Gastrocnemius medialis (tissue), 4 donors: ENCODE measurements at regions not wholly inside any gene's neighbourhood (a gene's known extent, or its start where the extent isn't known, plus 50 kb on each side); places are given as distances from the start of the nearest gene placed in this dataset.

ENCODE experiments used
- ATAC-seq, 2 donors: fragments of 150-250 bp; one replicate each; pipeline ENCODE4 v1.9.1; 2016
- DNase-seq, 2 donors: peaks; one replicate each; pipeline ENCODE4 v3.0.0-alpha.2; 2019
- H3K27ac ChIP-seq, 4 donors: fragments of 200-600 bp; sonication (generic); 1 replicate in 1 of 4; 2 replicates in 3 of 4; pipeline ENCODE4 v1.5.1; 2016 to 2018; ENCODE audit warnings: mild to moderate bottlenecking in 2 of 4, moderate library complexity in 1 of 4
- H3K27me3 ChIP-seq, 3 donors: fragments of 200-600 bp; sonication (generic) in 2 of 3; 1 replicate in 1 of 3; 2 replicates in 2 of 3; pipeline versions ENCODE4 v1.5.1 to v1.6.0; 2016 to 2019; ENCODE audit warnings: mild to moderate bottlenecking in 1 of 3, moderate library complexity in 1 of 3
- H3K36me3 ChIP-seq, 2 donors: fragments of 200-600 bp; sonication (generic) in 1 of 2; one replicate each; pipeline ENCODE4 v1.5.1; 2017 to 2018
- H3K4me1 ChIP-seq, 2 donors: fragments of 200-600 bp; sonication (generic) in 1 of 2; one replicate each; pipeline ENCODE4 v1.5.1; 2016 to 2017; ENCODE audit warnings: mild to moderate bottlenecking in 2 of 2
- H3K4me3 ChIP-seq, 4 donors: fragments of 200-600 bp; sonication (generic) in 3 of 4; 1 replicate in 1 of 4; 2 replicates in 3 of 4; pipeline ENCODE4 v1.5.1; 2016 to 2019; ENCODE audit warnings: mild to moderate bottlenecking in 2 of 4
- H3K9me3 ChIP-seq, 3 donors: fragments of 200-600 bp; sonication (generic) in 2 of 3; 1 replicate in 1 of 3; 2 replicates in 2 of 3; pipeline ENCODE4 v1.5.1; 2016 to 2019
- POLR2A ChIP-seq, 2 donors: fragments of 450-650 bp; IDR thresholded peaks; one replicate each; pipeline ENCODE4 v1.6.1; 2017; ENCODE audit warnings: antibody characterized with exemption in 2 of 2, mild to moderate bottlenecking in 2 of 2, moderate library complexity in 2 of 2
- in situ Hi-C, 4 donors: fragments of 200-750 bp; cut with MboI; loops; one replicate each; pipeline versions ENCODE4 v1.15.0 to v1.8.0; 2017; ENCODE audit warnings: low sequenced_read_pairs in 4 of 4
- intact Hi-C: fragments of 100-400 bp; cut with DNase I; formaldehyde crosslinking; loops from one replicate; pipeline ENCODE4 v1.15.1; 2023; ENCODE audit warnings: low total_unique reads
- TF ChIP-seq, protein P1 (sequence below), 5 experiments: fragments of 450-650 bp in 3 of 5; fragments of 200-600 bp in 2 of 5; sonication (generic) in 2 of 5; IDR thresholded peaks in 4 of 5; conservative IDR thresholded peaks in 1 of 5; 1 replicate in 4 of 5; 2 replicates in 1 of 5; pipeline ENCODE4 v1.5.1; 2016 to 2019; ENCODE audit warnings: antibody characterized with exemption in 5 of 5, mild to moderate bottlenecking in 3 of 5, moderate library complexity in 3 of 5

DNA sequence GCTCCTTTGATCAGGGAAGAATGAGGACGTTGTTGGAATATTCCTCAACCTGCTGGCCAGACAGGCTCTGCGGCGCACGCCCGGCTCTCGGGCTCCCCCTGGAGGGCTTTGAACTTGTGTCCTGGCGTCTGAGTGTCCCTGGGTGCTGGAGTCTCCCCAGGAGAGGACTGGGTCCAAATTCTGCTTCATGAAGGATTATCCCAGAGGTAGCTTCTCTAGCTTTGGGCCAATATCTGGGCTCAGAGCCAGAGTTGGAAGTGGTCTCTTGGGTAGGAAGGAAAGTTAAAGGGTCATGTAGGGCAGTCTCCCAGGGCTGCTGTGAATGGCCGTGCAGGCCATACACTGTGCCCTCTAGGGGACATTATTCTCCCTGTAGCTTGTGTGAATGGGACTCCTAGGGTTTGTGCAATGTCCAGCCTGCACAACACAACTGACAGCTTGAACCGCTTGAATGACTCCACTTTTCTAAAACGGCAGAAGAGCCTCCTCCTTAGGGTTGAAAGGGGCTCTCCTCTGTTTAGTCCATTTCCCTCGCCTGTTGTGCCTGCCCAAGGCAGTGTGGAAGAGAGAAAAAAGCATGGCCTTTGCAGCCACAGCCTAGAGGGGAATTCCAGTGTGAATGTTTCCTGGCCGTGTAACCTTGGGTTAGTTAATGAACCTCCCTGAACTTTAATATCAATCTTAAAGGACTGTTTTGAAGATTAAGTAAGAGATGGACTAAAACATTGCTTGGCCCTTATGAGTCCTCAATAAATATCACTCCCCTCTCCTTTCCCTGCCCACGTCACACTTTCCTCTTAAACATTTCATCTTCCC lies 111.2 kb upstream of the THY1 start:
- Histone ChIP-seq H3K27me3 (no peaks in the 10 kb centered on the region), H3K27ac (no peak overlapping the region), H3K36me3 (no peaks in the 10 kb centered on the region), H3K4me3 (no peak overlapping the region), H3K9me3 (no peaks in the 10 kb centered on the region), H3K4me1 (no peaks in the 10 kb centered on the region)
- DNase-seq (peak in 1 of 2 donors; percentile 29), ATAC-seq (peak; percentile 63 to 81)
- in situ Hi-C loops (loop anchor here in 2 of 4 donors (5.0 to 10.0 kb wide), 2 partner anchors 49 to 52 kb away; no protein-coding TSS in a partner anchor), intact Hi-C loops (loop anchor here (2.0 kb wide), 1 partner anchor 53 kb away; no protein-coding TSS in a partner anchor)
- no peak for TF ChIP-seq POLR2A (IDR thresholded peaks at IDR 0.05)
- TF ChIP-seq, protein P1, sequence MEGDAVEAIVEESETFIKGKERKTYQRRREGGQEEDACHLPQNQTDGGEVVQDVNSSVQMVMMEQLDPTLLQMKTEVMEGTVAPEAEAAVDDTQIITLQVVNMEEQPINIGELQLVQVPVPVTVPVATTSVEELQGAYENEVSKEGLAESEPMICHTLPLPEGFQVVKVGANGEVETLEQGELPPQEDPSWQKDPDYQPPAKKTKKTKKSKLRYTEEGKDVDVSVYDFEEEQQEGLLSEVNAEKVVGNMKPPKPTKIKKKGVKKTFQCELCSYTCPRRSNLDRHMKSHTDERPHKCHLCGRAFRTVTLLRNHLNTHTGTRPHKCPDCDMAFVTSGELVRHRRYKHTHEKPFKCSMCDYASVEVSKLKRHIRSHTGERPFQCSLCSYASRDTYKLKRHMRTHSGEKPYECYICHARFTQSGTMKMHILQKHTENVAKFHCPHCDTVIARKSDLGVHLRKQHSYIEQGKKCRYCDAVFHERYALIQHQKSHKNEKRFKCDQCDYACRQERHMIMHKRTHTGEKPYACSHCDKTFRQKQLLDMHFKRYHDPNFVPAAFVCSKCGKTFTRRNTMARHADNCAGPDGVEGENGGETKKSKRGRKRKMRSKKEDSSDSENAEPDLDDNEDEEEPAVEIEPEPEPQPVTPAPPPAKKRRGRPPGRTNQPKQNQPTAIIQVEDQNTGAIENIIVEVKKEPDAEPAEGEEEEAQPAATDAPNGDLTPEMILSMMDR (IDR thresholded peaks at IDR 0.05 in 4 of 5, conservative IDR thresholded peaks at IDR 0.05 in 1 of 5), result peak; percentile 15 to 83 (median 69)

DNA sequence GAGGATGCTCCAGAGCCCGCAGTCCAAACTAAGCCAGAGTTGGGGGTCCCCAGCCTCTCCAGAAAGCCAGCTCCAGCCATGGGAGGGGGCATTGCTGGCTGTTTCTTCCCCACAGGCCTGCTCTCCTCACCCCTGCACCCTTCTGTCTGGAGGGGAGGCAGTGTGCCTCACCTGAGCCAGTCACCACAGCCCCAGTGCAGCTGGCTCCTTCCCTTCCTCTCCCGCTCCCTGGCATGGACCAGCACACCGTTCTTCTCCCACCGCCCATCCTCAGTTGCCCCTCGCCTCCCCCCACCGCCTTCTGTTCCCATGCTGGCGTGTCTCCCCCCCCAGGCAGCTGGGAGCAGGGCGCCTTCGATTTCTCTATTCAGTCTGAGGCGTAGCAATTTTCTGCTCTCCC lies 110.5 kb upstream of the THY1 start:
- no peaks in the 10 kb centered on the region for H3K27me3 ChIP-seq
- H3K4me3 ChIP-seq, result no peak overlapping the region
- no peak for ATAC-seq
- no peak for DNase-seq
- H3K27ac ChIP-seq, result no peak overlapping the region
- H3K9me3 ChIP-seq, result no peaks in the 10 kb centered on the region
- no peaks in the 10 kb centered on the region for H3K4me1 ChIP-seq
- TF ChIP-seq POLR2A (IDR thresholded peaks at IDR 0.05), result no peak
- in situ Hi-C loops, result loop anchor here in 2 of 4 donors (5.0 to 10.0 kb wide), 2 partner anchors 49 to 51 kb away; no protein-coding TSS in a partner anchor
- intact Hi-C loops, result loop anchor here (2.0 kb wide), 1 partner anchor 53 kb away; no protein-coding TSS in a partner anchor
- H3K36me3 ChIP-seq, result no peaks in the 10 kb centered on the region

DNA sequence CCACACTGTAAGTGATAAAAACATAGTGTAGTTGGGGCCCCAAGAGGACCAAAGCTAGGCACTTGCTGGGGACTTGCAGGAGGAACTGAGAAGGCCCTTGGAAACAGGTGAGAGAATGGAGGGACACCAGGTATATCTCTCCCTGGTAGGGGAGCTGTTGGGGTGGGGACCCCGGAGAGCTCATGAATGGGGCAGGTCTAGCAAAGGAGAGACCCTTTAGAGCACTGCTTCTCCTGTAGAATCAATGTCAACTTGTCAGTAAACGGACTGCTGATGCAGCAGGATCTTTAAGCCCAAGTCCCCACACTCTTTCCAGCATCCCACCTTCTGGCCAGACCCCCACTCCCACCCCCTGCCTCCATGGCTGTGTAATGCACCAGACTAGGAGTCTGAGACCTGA lies 109.6 kb upstream of the THY1 start:
- intact Hi-C loops (loop anchor here (2.0 kb wide), 1 partner anchor 52 kb away; no protein-coding TSS in a partner anchor), in situ Hi-C loops (loop anchor here in 2 of 4 donors (5.0 to 10.0 kb wide), 2 partner anchors 48 to 50 kb away; no protein-coding TSS in a partner anchor)
- no peak overlapping the region for H3K4me3 ChIP-seq
- H3K4me1 ChIP-seq, result no peaks in the 10 kb centered on the region
- H3K27me3 ChIP-seq, result no peaks in the 10 kb centered on the region
- ATAC-seq (no peak), DNase-seq (no peak)
- no peak overlapping the region for H3K27ac ChIP-seq
- H3K9me3 ChIP-seq, result no peaks in the 10 kb centered on the region
- TF ChIP-seq, protein P1 (IDR thresholded peaks at IDR 0.05 in 4 of 5, conservative IDR thresholded peaks at IDR 0.05 in 1 of 5), result no peak
- TF ChIP-seq POLR2A (IDR thresholded peaks at IDR 0.05), result no peak
- H3K36me3 ChIP-seq, result no peaks in the 10 kb centered on the region

DNA sequence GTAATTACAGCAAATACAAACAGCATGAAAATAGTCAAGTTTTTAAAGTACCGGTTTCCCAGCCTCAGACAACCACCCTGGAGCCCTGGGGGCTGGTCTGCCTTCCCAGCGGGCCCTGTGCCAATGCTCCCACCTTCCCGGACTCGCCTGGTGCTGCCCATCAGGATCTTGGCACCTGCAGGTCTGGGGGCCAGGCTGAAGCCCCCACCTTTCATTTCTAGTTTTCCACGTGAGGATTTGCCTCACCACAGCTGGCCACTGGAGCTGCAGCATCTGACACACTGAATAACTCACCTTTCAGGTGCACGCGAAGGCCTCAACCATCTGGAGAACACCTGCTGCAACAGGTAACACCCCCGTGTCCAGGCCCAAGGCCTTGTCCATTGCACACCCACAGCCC lies 108.7 kb upstream of the THY1 start:
- Histone ChIP-seq H3K36me3 (no peaks in the 10 kb centered on the region), H3K4me1 (no peaks in the 10 kb centered on the region), H3K9me3 (no peaks in the 10 kb centered on the region), H3K27ac (no peak overlapping the region), H3K27me3 (no peaks in the 10 kb centered on the region), H3K4me3 (no peak overlapping the region)
- in situ Hi-C loops, result loop anchor here in 2 of 4 donors (5.0 to 10.0 kb wide), 2 partner anchors 47 to 49 kb away; no protein-coding TSS in a partner anchor
- ATAC-seq (no peak), DNase-seq (no peak)
- TF ChIP-seq POLR2A (IDR thresholded peaks at IDR 0.05), result no peak
- TF ChIP-seq, protein P1 (IDR thresholded peaks at IDR 0.05 in 4 of 5, conservative IDR thresholded peaks at IDR 0.05 in 1 of 5), result no peak
- intact Hi-C loops, result loop anchor here (2.0 kb wide), 1 partner anchor 51 kb away; no protein-coding TSS in a partner anchor

DNA sequence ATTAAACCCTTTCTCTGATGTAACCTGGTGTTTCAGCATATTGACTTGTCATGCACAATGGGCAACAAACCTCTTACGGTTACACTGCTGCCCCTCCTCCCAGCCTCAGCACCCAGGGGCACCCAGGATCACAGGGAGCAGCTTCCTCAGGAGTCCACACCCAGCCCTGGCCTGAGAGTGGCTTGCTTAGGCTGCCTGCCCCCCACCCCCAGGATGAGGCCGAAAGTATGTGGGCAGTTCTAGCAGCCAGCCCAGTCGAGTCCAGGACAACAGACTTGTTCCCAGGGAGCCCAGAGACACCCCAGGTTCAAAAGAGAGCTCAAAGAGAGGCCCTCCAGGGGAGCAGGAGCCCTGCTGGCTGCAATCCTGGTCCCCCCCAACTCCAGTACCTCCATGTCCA lies 108.1 kb upstream of the THY1 start:
- in situ Hi-C loops (loop anchor here in 2 of 4 donors (5.0 to 10.0 kb wide), 2 partner anchors 46 to 49 kb away; no protein-coding TSS in a partner anchor), intact Hi-C loops (no loop called here)
- no peaks in the 10 kb centered on the region for H3K36me3 ChIP-seq
- H3K4me3 ChIP-seq, result no peak overlapping the region
- TF ChIP-seq, protein P1 (IDR thresholded peaks at IDR 0.05 in 4 of 5, conservative IDR thresholded peaks at IDR 0.05 in 1 of 5), result no peak
- no peak for TF ChIP-seq POLR2A (IDR thresholded peaks at IDR 0.05)
- no peaks in the 10 kb centered on the region for H3K9me3 ChIP-seq
- DNase-seq (no peak), ATAC-seq (no peak)
- H3K4me1 ChIP-seq, result no peaks in the 10 kb centered on the region
- no peak overlapping the region for H3K27ac ChIP-seq
- H3K27me3 ChIP-seq, result no peaks in the 10 kb centered on the region
